ENCODE measurements at regions not wholly inside any gene's neighbourhood (a gene's known extent, or its start where the extent isn't known, plus 50 kb on each side); places are given as distances from the start of the nearest gene placed in this dataset.

- DNase-seq = no peak
Measured at GRCh38 chr11:116553482-116553881, 219.3 kb downstream of the BUD13 start.

- DNase-seq = no peak
Measured at GRCh38 chr11:116551576-116551975, 221.2 kb downstream of the BUD13 start.

- DNase-seq = no peak
Measured at GRCh38 chr11:116548256-116548655, 224.5 kb downstream of the BUD13 start.

DNA sequence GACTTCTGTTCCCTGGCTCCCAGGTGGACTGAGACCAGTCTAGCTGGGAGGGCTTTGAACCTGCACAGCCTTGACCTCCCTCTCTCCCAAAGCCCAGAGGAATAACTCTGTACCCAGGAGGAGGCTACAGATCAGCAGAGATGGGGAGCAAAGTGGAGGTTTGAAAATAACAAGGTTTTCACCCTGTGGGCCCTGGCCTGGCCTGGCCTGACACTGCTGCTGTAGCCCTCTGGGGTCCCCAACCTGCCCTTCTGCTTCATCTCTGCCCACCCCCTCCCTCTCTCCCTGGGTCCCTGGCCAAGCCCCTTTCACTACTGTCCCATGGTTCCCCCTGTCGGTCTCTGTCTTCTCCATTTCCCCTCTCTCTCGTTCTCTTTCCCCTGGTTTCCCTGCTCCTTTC lies 225.2 kb downstream of the BUD13 start:
- DNase-seq = no peak

DNA sequence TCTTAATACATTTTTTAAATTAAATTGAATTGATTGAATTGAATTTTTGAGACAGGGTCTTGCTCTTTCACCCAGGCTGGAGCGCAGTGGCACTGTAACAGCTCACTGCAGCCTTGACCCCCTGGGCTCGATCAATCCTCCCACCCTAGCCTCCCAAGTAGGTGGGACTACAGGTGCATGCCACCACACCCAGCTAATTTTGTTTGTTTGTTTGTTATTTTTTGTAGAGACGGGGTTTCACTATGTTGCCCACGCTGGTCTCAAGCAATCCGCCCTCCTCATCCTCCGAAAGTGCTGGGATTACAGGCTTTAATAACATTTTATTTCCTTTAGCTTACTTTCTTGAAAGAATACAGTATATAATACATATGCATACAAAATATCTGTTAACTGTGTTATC lies 226.9 kb downstream of the BUD13 start:
- no peak for DNase-seq

- DNase-seq = no peak
Measured at GRCh38 chr11:116544721-116545120, 228.1 kb downstream of the BUD13 start.

DNA sequence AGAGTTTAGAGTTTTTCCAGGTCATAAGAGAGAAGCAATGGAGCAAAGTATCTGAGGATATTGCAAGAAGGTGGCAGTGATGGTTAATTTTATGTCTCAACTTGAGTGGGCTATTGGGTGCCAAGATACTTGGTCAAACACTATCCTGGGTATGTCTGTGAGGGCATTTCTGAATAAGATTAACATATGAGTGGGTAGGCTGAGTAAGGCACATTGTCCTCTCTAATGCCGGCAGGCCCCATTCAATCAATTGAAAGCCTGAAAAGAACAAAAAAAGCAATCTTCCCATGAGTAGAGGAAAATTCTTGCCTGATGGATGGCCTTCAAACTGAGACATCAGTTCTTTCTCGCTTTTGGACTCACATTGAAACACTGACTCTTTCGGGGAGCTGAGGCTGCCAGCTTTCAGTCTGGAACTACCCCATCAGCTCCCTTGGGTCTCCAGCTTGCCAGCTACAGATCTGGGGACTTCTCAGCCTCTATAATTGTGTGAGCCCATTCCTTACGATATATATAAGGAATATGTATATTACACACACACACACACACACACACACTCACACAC lies 228.8 kb downstream of the BUD13 start:
- DNase-seq = no peak

- DNase-seq = no peak
Measured at GRCh38 chr11:116543099-116543498, 229.7 kb downstream of the BUD13 start.

GRCh38 chr11:116542406-116542805 lies 230.4 kb downstream of the BUD13 start:
- DNase-seq = no peak

DNA sequence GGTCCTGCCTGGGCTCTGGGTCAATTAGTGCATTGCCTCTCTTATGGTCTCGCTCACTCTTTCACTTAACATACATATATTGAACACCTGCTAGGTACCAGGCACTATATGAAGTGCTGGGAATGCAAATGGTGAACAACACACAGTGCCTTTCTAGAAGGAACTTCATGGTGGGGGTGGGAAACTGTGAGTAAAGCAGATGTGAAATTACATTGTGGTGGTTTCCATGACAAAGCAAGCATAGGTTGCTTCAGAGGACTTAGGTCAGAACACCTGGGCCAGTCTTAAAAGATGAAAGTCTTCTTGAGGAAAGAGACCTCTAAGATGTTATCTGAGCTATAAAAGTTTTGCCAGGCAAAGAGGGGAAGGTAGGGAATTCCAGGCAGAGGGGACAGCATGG lies 231.3 kb downstream of the BUD13 start:
- DNase-seq = no peak

DNA sequence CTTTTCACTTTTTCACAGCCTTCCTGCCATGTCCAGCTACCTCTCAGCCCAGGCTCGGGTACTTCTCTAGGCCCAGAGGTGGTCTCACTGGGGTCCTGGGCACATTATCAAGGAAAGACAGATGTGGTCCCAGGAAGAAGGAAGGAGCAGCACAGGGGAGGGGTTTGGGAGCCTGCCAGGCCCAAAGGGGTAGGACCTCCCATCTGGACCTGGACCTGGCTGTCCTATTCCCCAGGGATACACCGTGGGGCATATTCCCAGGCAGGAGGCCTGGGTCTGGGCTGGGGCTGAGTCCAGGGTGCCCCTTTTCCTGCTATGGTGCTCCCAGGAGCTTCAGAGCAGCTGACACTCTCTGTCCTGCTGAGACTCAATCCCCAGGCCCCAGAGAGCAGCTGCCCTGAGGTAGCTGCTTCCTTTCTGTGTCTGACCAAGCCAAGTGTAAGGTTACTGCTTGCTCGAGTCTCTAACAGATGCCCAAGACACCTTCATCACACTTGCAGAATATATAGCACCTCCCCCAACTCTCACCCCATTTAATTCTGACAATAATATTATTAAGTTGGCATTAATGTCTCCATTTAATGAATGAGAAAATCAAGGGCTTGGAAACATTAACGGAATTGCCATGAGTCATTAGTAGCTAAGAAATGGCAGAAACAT lies 232.0 kb downstream of the BUD13 start:
- DNase-seq = no peak

GRCh38 chr11:116539836-116540418 lies 232.9 kb downstream of the BUD13 start:
- DNase-seq = no peak

DNA sequence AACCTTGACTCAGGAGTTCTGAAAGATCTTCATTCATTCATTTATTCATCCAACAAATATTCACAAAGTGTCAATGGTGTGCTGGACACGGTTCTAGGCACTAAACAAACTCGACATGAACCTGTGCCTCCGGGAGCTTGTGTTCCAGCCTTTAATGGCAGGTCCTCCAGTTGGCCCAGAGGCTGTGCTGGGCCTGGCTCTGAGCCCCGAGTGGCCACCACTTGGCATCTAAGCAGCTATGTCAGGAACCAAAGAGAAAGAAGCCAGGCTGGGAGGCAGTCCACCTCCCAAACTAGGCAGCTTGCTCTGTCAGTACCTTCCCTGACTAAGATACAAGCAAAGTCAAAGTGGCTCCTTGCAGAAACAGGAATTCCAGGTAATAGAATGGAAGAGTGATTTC lies 233.6 kb downstream of the BUD13 start:
- DNase-seq = no peak

DNA sequence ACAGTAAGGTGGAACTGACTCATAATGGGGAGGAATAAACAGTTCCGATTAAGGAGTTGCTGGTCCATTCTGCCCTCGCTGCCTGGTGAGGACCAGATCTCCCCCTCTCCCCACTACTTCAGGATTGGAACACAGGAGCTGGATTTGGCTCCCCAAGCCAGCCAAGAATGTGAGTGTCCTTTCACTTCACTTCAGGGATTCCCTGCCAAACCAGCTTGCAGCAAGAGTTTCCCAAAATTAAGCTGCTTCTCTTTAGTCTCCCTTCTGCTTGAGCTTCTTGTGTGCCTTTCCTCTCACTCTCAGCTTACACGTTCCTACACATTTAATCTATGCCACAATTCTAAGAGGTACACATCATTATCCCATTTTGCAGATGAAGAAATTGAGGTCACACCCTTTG lies 234.1 kb downstream of the BUD13 start:
- no peak for DNase-seq

DNA sequence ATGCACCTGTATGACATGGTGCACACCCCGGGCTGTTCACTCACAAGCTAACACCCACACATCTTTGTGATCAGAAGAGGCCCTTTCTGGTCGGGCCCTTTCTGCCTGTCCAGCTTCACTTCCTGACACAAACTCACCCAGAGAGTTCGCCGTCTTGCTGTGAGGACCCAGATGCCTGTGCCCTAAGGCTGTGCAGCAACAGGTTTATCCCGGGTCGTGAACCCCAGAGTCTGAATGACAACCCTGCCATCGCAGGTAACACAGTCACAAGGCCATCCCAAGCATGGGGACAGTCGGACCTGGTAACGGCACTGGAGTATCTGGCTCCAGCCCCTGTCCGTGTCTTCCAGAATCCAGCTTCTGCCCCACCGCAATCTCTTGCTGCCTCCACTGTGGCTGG lies 235.1 kb downstream of the BUD13 start:
- no peak for DNase-seq

DNA sequence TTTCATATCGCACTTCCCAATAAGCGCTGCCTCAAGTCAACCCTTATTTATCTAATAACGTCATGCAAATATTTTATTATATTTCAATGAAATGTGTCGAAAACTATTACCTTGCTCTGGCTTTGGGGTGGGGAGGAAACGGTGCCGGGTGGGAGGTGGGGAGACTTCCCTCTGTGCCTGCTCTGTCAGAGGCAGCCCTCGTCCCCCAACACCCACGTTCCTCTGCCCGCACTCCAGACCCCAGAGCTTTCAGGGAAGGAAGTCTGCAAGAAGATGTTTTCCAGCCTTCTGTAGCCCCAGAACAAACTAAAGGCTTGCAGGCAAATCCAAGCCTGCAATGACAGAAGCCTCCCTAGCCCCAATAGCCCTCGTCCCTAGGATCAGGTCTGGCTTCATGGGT lies 235.7 kb downstream of the BUD13 start:
- DNase-seq = no peak

- DNase-seq = no peak
Measured at GRCh38 chr11:116536416-116536815, 236.4 kb downstream of the BUD13 start.

DNA sequence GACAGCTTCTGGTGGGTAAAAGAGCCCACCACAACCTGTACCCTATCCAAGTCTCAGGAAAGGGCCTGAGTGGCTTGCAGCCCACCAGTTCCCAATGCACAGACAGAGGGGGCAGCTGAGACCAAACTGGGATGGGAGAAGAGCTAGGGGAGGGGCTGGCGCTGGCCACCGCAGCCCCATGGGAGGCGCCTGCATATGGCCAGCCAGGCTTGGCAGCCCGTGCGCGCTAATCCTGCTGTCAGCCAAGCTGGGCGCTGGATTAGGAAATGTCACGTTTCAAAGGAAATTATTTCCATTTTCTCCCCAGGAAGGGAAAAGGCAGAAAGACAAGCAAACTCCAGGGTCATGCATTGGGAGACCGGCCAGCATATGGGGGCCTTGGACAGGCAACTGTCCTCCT lies 236.8 kb downstream of the BUD13 start:
- no peak for DNase-seq

GRCh38 chr11:116535120-116535519 lies 237.7 kb downstream of the BUD13 start:
- no peak for DNase-seq

- no peak for DNase-seq
Measured at GRCh38 chr11:116534270-116534975, 238.4 kb downstream of the BUD13 start.

DNA sequence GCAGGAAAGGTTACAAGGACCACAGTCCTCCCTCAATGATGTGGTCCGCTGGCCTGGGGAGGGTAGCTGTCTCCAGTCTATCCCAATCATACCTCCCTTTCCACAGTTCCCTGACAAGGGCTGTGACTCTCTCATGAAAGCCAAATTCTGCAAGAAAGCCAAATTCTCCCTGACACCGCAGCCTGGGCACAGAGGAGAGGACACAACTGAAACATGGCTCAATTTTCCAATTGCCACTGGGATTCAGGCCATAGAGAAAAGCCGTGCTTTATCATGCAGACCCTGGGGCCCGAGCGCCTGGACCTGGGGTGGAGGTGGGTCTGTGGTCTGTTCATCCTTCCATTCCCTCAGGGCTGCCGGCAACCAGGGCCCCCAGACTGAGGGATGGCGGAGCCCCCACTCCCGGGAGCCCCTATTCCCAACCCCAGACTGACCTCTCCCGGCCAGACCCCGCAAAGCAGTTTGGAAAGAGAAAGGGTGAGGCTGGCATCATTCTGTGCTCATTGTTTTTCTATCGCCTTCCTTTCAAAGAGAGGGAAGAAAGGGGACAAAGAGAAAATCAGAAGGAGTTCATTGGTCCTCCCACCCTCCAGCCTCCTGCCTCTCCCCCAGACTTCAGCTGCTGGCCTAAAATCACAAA lies 239.5 kb downstream of the BUD13 start:
- DNase-seq = no peak

- DNase-seq = no peak
Measured at GRCh38 chr11:116532066-116532465, 240.7 kb downstream of the BUD13 start.

DNA sequence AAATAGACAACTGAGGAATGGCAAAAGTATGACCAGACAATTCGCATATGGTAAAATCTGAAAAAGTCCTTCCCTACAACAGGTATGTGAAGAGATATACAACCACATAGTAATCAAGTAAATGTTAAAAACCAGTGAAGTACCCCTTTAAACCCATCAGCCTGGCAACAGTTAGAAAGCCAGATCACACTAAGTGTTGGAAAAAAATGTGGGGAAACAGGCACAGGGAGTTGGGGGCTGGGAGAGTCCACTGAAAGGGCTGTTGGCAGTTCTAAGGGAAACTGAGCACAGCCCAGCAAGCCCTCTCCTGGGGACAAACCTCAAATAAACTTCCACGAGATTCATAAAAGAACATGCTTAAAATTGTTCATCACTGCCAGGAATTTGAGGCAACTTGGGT lies 242.1 kb downstream of the BUD13 start:
- DNase-seq = no peak

DNA sequence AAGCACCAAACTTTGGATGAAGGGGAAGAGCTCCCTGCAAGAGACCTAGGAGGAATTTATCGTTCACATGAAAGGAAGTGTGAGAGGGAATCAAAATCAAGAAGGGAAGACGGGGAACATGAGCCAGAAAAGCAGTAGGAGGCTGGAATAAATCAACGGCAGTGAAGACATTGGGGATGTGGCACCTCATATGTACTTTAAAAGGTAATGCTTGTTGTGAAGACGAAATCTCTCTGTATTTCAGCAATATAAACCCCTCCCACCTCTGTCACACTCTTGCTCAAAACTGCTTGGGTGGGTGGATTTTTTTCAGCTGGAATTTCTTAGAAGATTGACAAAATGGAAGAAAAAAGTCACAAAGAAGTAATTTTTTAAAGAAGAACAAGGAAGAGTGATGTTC lies 243.5 kb downstream of the BUD13 start:
- DNase-seq = no peak
